ENCODE measurements at regions not wholly inside any gene's neighbourhood (a gene's known extent, or its start where the extent isn't known, plus 50 kb on each side); places are given as distances from the start of the nearest gene placed in this dataset.
"Not testable (repeated sequence)": the region's sequence is repeated elsewhere in the genome, so short reads cannot be mapped to it uniquely, and the experiment has no call there.

DNA sequence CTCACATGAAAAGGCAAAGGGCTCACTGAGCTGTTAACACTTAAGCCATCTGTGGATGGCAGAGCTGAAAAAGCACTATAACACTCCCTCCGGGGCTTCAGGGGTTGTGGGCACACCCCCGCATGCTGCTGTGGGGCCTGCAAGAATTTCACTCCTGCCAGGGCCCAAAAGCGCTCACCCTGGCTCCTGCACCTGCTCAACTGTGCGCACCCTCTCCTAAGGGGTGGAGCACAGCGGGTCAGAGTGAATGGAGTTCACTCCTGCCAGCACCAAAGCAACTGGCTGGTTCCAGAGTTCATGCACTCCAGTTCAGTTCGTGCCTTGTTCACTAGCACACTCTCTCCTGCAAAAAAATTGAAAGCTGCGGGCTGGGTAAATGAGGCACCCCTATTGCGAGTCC lies 814.2 kb upstream of the SLC39A10 start:
- Histone ChIP-seq H3K4me3 (no peak overlapping the region), H3K27me3 (no peaks in the 10 kb centered on the region), H3K9me3 (no peaks in the 10 kb centered on the region), H3K4me1 (no peaks in the 10 kb centered on the region), H3K36me3 (no peaks in the 10 kb centered on the region), H3K27ac (no peak overlapping the region)
- no peak for DNase-seq
- no peak for TF ChIP-seq CTCF (IDR thresholded peaks at IDR 0.05)
- intact Hi-C loops (cut with DNase I; ENCODE audit: low total_unique reads) = no loop called here

DNA sequence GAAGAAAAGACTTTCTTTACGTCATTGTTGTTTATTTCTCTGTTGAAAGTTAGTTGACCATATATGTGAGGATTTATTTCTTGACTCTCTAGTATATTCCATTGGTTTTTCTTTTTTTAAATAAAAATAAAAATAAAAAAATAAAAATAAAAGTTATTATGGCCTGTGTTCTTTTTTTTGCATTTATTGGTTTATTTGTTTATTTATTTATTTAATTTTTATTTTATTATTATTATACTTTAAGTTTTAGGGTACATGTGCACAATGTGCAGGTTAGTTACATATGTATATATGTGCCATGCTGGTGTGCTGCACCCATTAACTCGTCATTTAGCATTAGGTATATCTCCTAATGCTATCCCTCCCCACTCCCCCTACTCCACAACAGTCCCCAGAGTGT lies 822.7 kb upstream of the SLC39A10 start:
- intact Hi-C loops (cut with DNase I; ENCODE audit: low total_unique reads); DNase-seq; H3K27me3 ChIP-seq; H3K27ac ChIP-seq; H3K9me3 ChIP-seq; H3K4me1 ChIP-seq; H3K36me3 ChIP-seq; H3K4me3 ChIP-seq: not testable (repeated sequence)

GRCh38 chr2:194826241-194826640 lies 830.8 kb upstream of the SLC39A10 start:
- DNase-seq = no peak
- no peak overlapping the region for H3K4me3 ChIP-seq
- no peaks in the 10 kb centered on the region for H3K9me3 ChIP-seq
- no peaks in the 10 kb centered on the region for H3K36me3 ChIP-seq
- H3K27me3 ChIP-seq = no peaks in the 10 kb centered on the region
- H3K27ac ChIP-seq = no peak overlapping the region
- H3K4me1 ChIP-seq = no peaks in the 10 kb centered on the region
- intact Hi-C loops (cut with DNase I; ENCODE audit: low total_unique reads) = no loop called here
- TF ChIP-seq CTCF (IDR thresholded peaks at IDR 0.05) = no peak

GRCh38 chr2:194824450-194824849 lies 832.6 kb upstream of the SLC39A10 start:
- Histone ChIP-seq H3K27ac (no peak overlapping the region), H3K4me3 (no peak overlapping the region), H3K9me3 (no peaks in the 10 kb centered on the region), H3K27me3 (no peaks in the 10 kb centered on the region), H3K4me1 (no peaks in the 10 kb centered on the region), H3K36me3 (no peaks in the 10 kb centered on the region)
- intact Hi-C loops (cut with DNase I; ENCODE audit: low total_unique reads) = no loop called here
- no peak for DNase-seq
- no peak for TF ChIP-seq CTCF (IDR thresholded peaks at IDR 0.05)

- no peaks in the 10 kb centered on the region for H3K4me1 ChIP-seq
- no peak overlapping the region for H3K4me3 ChIP-seq
- no peak for DNase-seq
- no peaks in the 10 kb centered on the region for H3K9me3 ChIP-seq
- intact Hi-C loops (cut with DNase I; ENCODE audit: low total_unique reads) = no loop called here
- H3K27me3 ChIP-seq = no peaks in the 10 kb centered on the region
- H3K27ac ChIP-seq = no peak overlapping the region
- TF ChIP-seq CTCF (IDR thresholded peaks at IDR 0.05) = no peak
- H3K36me3 ChIP-seq = no peaks in the 10 kb centered on the region
Observed at GRCh38 chr2:194822657-194823056, 834.4 kb upstream of the SLC39A10 start.

DNA sequence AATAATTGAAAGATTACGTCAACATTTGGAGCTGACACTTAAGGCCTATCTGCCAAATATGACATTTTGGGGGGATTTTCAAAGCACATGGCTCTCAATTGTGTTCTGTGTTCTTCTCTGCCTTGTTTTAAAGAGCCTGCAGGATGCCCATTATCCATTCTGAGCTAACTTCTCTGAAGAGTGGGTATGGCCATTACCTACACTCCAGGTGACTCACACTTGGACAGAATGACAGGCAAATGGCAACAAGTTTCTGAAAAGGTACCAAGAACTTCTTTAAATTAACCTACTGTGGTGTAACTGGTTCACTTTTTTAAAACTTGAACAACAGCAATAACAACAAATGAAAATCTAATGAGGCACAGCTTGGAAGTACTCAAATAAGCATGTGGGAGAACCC lies 834.9 kb upstream of the SLC39A10 start:
- Histone ChIP-seq H3K36me3 (no peaks in the 10 kb centered on the region), H3K4me1 (no peaks in the 10 kb centered on the region), H3K27ac (no peak overlapping the region), H3K27me3 (no peaks in the 10 kb centered on the region), H3K9me3 (no peaks in the 10 kb centered on the region), H3K4me3 (no peak overlapping the region)
- TF ChIP-seq CTCF (IDR thresholded peaks at IDR 0.05) = no peak
- no peak for DNase-seq
- intact Hi-C loops (cut with DNase I; ENCODE audit: low total_unique reads) = no loop called here

Data from tibial artery (tissue), 4 donors.